Nephron (organoid): ENCODE measurements at regions not wholly inside any gene's neighbourhood (a gene's known extent, or its start where the extent isn't known, plus 50 kb on each side); places are given as distances from the start of the nearest gene placed in this dataset.

Source experiments
- H3K27ac Mint-ChIP-seq, 3 experiments: 2 replicates each; pipeline ENCODE4 v1.8.0; 2020; ENCODE audit warnings: mixed read lengths in 3 of 3, mild to moderate bottlenecking in 2 of 3, moderate library complexity in 1 of 3
- H3K27me3 Mint-ChIP-seq: 2 replicates; pipeline ENCODE4 v1.8.0; 2021; ENCODE audit warnings: low read depth, mild to moderate bottlenecking, moderate library complexity, mixed read lengths
- H3K36me3 Mint-ChIP-seq: 2 replicates; pipeline ENCODE4 v1.8.0; 2020; ENCODE audit warnings: low read depth, mixed read lengths
- H3K4me1 Mint-ChIP-seq: 2 replicates; pipeline ENCODE4 v1.8.0; 2020; ENCODE audit warnings: mixed read lengths
- H3K4me3 Mint-ChIP-seq, 3 experiments: 2 replicates each; pipeline ENCODE4 v1.8.0; 2020; ENCODE audit warnings: mild to moderate bottlenecking in 3 of 3, mixed read lengths in 3 of 3, moderate library complexity in 2 of 3
- H3K9me3 Mint-ChIP-seq: 2 replicates; pipeline ENCODE4 v1.8.0; 2020; ENCODE audit warnings: mixed read lengths
- TF ChIP-seq, protein P1 (sequence below), 3 experiments: fragments of 200-600 bp; sonication (generic); IDR thresholded peaks; one replicate each; pipeline ENCODE4 v1.5.0; 2021; ENCODE audit warnings: antibody characterized with exemption in 3 of 3; ENCODE audit not compliant: unreplicated experiment in 3 of 3

DNA sequence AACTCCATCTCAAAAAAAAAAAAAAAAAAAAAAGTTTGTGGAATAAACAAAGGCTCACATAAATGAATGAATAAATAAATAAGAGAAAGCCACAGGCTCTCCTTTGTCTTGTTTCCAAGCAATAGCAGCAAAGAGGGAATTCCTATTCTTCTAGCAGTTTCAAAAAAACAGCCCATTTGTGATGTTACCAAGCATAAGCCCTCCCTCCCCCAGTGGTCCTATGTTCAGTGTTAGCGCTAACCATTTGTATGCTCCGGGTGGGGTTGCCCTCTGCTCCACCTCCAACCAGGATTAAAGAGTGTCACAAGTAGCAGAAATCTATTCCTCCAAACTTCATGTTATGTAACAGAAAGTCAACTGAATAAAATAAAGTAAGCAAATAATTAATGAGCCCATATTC lies 1215.0 kb upstream of the TENM4 start:
- Mint-ChIP-seq H3K9me3 (no peaks in the 10 kb centered on the region), H3K36me3 (no peaks in the 10 kb centered on the region), H3K4me3 (no peak overlapping the region), H3K27ac (no peak overlapping the region), H3K27me3 (no peaks in the 10 kb centered on the region), H3K4me1 (no peaks in the 10 kb centered on the region)
- TF ChIP-seq, protein P1, sequence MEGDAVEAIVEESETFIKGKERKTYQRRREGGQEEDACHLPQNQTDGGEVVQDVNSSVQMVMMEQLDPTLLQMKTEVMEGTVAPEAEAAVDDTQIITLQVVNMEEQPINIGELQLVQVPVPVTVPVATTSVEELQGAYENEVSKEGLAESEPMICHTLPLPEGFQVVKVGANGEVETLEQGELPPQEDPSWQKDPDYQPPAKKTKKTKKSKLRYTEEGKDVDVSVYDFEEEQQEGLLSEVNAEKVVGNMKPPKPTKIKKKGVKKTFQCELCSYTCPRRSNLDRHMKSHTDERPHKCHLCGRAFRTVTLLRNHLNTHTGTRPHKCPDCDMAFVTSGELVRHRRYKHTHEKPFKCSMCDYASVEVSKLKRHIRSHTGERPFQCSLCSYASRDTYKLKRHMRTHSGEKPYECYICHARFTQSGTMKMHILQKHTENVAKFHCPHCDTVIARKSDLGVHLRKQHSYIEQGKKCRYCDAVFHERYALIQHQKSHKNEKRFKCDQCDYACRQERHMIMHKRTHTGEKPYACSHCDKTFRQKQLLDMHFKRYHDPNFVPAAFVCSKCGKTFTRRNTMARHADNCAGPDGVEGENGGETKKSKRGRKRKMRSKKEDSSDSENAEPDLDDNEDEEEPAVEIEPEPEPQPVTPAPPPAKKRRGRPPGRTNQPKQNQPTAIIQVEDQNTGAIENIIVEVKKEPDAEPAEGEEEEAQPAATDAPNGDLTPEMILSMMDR (IDR thresholded peaks at IDR 0.05; ENCODE audit: unreplicated experiment in 3 of 3): no peak

DNA sequence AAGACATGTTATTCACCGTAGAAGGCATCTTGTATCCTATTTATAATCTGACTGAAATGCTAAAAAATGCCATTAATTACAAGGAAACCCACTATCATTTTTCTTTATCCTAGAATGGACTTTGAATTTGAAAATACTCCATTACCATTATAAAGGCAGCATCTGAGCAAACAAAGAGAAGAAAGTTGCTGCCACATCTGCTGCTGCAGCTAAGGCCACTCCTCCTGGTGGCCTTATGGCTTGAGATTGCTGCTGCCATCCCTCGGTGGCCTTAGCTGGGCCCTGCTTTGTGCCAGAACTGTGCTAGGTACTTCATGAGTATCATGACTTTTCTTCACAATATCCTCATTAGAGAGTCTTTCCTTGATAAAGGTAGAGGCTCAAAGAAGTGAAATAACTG lies 1210.1 kb upstream of the TENM4 start:
- H3K9me3 Mint-ChIP-seq: no peaks in the 10 kb centered on the region
- no peaks in the 10 kb centered on the region for H3K4me1 Mint-ChIP-seq
- TF ChIP-seq, protein P1 (IDR thresholded peaks at IDR 0.05; ENCODE audit: unreplicated experiment in 3 of 3): no peak
- no peak overlapping the region for H3K27ac Mint-ChIP-seq
- no peaks in the 10 kb centered on the region for H3K27me3 Mint-ChIP-seq
- no peaks in the 10 kb centered on the region for H3K36me3 Mint-ChIP-seq
- H3K4me3 Mint-ChIP-seq: no peak overlapping the region

GRCh38 chr11:80649186-80649585 lies 1208.4 kb upstream of the TENM4 start:
- H3K4me1 Mint-ChIP-seq: peaks cover 8% of the 10 kb centered on the region
- TF ChIP-seq, protein P1 (IDR thresholded peaks at IDR 0.05; ENCODE audit: unreplicated experiment in 3 of 3): no peak
- no peaks in the 10 kb centered on the region for H3K9me3 Mint-ChIP-seq
- no peak overlapping the region for H3K27ac Mint-ChIP-seq
- no peak overlapping the region for H3K4me3 Mint-ChIP-seq
- no peaks in the 10 kb centered on the region for H3K36me3 Mint-ChIP-seq
- H3K27me3 Mint-ChIP-seq: no peaks in the 10 kb centered on the region

GRCh38 chr11:80638296-80638695 lies 1197.5 kb upstream of the TENM4 start:
- Mint-ChIP-seq H3K9me3 (no peaks in the 10 kb centered on the region), H3K27ac (no peak overlapping the region), H3K27me3 (no peaks in the 10 kb centered on the region), H3K4me3 (no peak overlapping the region), H3K4me1 (no peaks in the 10 kb centered on the region), H3K36me3 (no peaks in the 10 kb centered on the region)
- TF ChIP-seq, protein P1 (IDR thresholded peaks at IDR 0.05; ENCODE audit: unreplicated experiment in 3 of 3): no peak

GRCh38 chr11:80637571-80637970 lies 1196.7 kb upstream of the TENM4 start:
- no peaks in the 10 kb centered on the region for H3K36me3 Mint-ChIP-seq
- H3K27ac Mint-ChIP-seq: no peak overlapping the region
- no peak overlapping the region for H3K4me3 Mint-ChIP-seq
- no peaks in the 10 kb centered on the region for H3K9me3 Mint-ChIP-seq
- no peaks in the 10 kb centered on the region for H3K4me1 Mint-ChIP-seq
- TF ChIP-seq, protein P1 (IDR thresholded peaks at IDR 0.05; ENCODE audit: unreplicated experiment in 3 of 3): no peak
- H3K27me3 Mint-ChIP-seq: no peaks in the 10 kb centered on the region

- Mint-ChIP-seq H3K27ac (no peak overlapping the region), H3K9me3 (no peaks in the 10 kb centered on the region), H3K27me3 (no peaks in the 10 kb centered on the region), H3K4me3 (no peak overlapping the region), H3K4me1 (no peaks in the 10 kb centered on the region), H3K36me3 (no peaks in the 10 kb centered on the region)
- TF ChIP-seq, protein P1 (IDR thresholded peaks at IDR 0.05; ENCODE audit: unreplicated experiment in 3 of 3): no peak
These were observed 1196.2 kb upstream of the TENM4 start for GRCh38 chr11:80636999-80637398.
